Esophagus muscularis mucosa (tissue), 3 donors: ENCODE measurements at regions not wholly inside any gene's neighbourhood (a gene's known extent, or its start where the extent isn't known, plus 50 kb on each side); places are given as distances from the start of the nearest gene placed in this dataset.

ENCODE experiments used
- CTCF ChIP-seq, 3 experiments: fragments of 200-600 bp in 2 of 3; fragments of 450-650 bp in 1 of 3; sonication (generic) in 2 of 3; IDR thresholded peaks; one replicate each; pipeline ENCODE4 v1.5.1; 2017 to 2019; ENCODE audit warnings: antibody characterized with exemption in 3 of 3, mild to moderate bottlenecking in 2 of 3, moderate library complexity in 1 of 3
- POLR2A ChIP-seq: fragments of 450-650 bp; IDR thresholded peaks from one replicate; pipeline ENCODE4 v1.6.1; 2017; ENCODE audit warnings: antibody characterized with exemption, moderate library complexity, mild to moderate bottlenecking, low read depth

DNA sequence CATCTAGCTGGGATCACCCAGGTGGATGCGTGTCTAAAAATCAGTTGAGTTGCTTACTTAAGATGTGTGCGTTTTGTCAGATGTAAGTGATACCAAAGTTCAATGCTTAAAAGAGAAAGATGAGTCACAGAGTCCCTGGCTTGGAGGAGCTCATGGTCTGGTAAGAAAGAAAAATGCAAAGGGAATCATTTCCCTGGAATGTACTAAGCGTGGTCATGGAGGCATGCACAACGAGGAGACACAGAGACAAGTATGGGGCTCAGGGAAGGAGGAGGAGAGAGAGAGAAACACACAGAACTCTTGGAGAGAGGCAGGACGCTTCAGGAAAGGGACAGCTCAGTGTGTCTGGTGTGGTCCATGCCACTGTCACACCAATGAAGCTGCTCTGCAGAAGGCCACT, 186.9 kb upstream of the GMDS start:
- TF ChIP-seq CTCF (IDR thresholded peaks at IDR 0.05) = no peak
- TF ChIP-seq POLR2A = no peak
